Left lung (tissue), 4 donors: ENCODE measurements at regions not wholly inside any gene's neighbourhood (a gene's known extent, or its start where the extent isn't known, plus 50 kb on each side); places are given as distances from the start of the nearest gene placed in this dataset.

Experiments used
- ATAC-seq: fragments of 200-7000 bp; cut with Tn5 transposase; one replicate; pipeline ENCODE4 v1.9.1; 2020; ENCODE audit warnings: moderate library complexity
- DNase-seq, 4 donors: peaks; one replicate each; pipeline ENCODE4 v3.0.0-alpha.2; 2013 to 2020
- H3K27ac ChIP-seq, 2 donors: fragments of 200-600 bp; sonication (generic) in 1 of 2; one replicate each; pipeline versions ENCODE4 v1.5.0 to v1.8.0; 2020 to 2021
- H3K27me3 ChIP-seq, 2 donors: fragments of 200-600 bp; sonication (generic) in 1 of 2; one replicate each; pipeline versions ENCODE4 v1.5.0 to v1.8.0; 2020 to 2021
- H3K36me3 ChIP-seq, 2 donors: fragments of 200-600 bp; sonication (generic) in 1 of 2; one replicate each; pipeline versions ENCODE4 v1.5.0 to v1.8.0; 2020 to 2021
- H3K4me1 ChIP-seq, 2 donors: fragments of 200-600 bp; one replicate each; pipeline ENCODE4 v1.8.0; 2021
- H3K4me3 ChIP-seq, 2 donors: fragments of 200-600 bp; sonication (generic) in 1 of 2; one replicate each; pipeline versions ENCODE4 v1.5.0 to v1.8.0; 2020 to 2021; ENCODE audit warnings: mild to moderate bottlenecking in 1 of 2
- H3K9me3 ChIP-seq, 2 donors: fragments of 200-600 bp; sonication (generic) in 1 of 2; one replicate each; pipeline versions ENCODE4 v1.5.0 to v1.8.0; 2020 to 2021
- CTCF ChIP-seq, 2 donors: fragments of 200-600 bp; sonication (generic) in 1 of 2; IDR thresholded peaks; one replicate each; pipeline versions ENCODE4 v1.5.0 to v1.8.0; 2021; ENCODE audit warnings: antibody characterized with exemption in 2 of 2
- intact Hi-C, 2 donors: fragments of 100-400 bp; cut with DNase I; formaldehyde crosslinking; loops; one replicate each; pipeline versions ENCODE4 v1.11.2 to v1.14.2; 2022
- donor health status: DM: no; HTN: yes; CAD: no.
- donor health status: DM: no; HTN: no; CAD: no.

- DNase-seq (no peak), ATAC-seq (no peak)
- no peaks in the 10 kb centered on the region for H3K4me1 ChIP-seq
- no peak overlapping the region for H3K4me3 ChIP-seq
- intact Hi-C loops = no loop called here
- H3K27ac ChIP-seq = no peak overlapping the region
- H3K9me3 ChIP-seq = no peaks in the 10 kb centered on the region
- no peak for TF ChIP-seq CTCF (IDR thresholded peaks at IDR 0.05)
- H3K27me3 ChIP-seq = no peaks in the 10 kb centered on the region
- H3K36me3 ChIP-seq = no peaks in the 10 kb centered on the region
Observed at GRCh38 chr12:60252359-60253096, 656.7 kb downstream of the SLC16A7 start.

GRCh38 chr12:60255044-60255443 is 659.2 kb downstream of the SLC16A7 start:
- no peak for ATAC-seq
- no peaks in the 10 kb centered on the region for H3K4me1 ChIP-seq
- H3K4me3 ChIP-seq = no peak overlapping the region
- no peak for DNase-seq
- intact Hi-C loops = no loop called here
- H3K36me3 ChIP-seq = no peaks in the 10 kb centered on the region
- H3K27me3 ChIP-seq = no peaks in the 10 kb centered on the region
- H3K9me3 ChIP-seq = no peaks in the 10 kb centered on the region
- no peak overlapping the region for H3K27ac ChIP-seq
- no peak for TF ChIP-seq CTCF (IDR thresholded peaks at IDR 0.05)

DNA sequence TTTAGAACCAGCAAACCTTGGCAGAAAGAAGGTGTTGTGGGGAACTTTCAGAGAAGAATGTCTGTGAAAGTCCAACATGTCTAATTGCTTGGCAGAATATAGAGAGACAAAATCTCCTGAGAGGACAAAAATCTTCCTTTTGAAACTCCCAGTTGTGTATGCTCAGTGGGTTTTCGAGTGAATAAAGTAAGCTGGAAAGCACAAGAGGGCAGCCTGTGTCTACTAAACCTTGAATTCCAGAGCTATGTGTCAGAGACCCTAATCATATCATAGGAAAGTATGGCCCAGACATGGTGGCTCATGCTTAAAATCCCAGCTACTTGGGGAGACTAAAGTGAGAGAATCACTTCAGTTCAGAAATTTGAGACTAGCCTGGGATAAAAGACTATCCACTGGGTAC is 661.2 kb downstream of the SLC16A7 start:
- Histone ChIP-seq H3K27me3 (no peaks in the 10 kb centered on the region), H3K27ac (no peak overlapping the region), H3K9me3 (no peaks in the 10 kb centered on the region), H3K4me1 (no peaks in the 10 kb centered on the region), H3K36me3 (no peaks in the 10 kb centered on the region), H3K4me3 (no peak overlapping the region)
- intact Hi-C loops = no loop called here
- ATAC-seq (peak; percentile 93), DNase-seq (peak in 1 of 4 donors; percentile 5)
- TF ChIP-seq CTCF (IDR thresholded peaks at IDR 0.05) = no peak

DNA sequence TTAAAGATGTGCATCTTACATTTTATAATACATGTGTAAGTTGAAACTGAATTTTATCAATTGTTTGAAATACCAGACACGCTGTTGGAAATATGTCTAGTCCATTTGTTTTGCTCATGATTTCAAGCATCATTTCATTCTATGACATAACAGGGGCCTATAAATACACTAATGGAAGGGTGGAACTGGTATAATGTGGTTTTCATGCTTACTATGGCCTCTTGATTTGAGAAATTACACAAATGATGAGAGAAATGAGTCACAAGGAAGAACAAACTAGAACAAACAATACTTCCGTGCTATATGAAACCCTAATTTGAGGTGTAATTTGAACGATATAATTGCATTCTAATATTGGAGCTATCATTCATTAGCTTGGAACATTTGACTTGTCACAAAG is 663.4 kb downstream of the SLC16A7 start:
- ATAC-seq = no peak
- intact Hi-C loops = no loop called here
- no peak for TF ChIP-seq CTCF (IDR thresholded peaks at IDR 0.05)

DNA sequence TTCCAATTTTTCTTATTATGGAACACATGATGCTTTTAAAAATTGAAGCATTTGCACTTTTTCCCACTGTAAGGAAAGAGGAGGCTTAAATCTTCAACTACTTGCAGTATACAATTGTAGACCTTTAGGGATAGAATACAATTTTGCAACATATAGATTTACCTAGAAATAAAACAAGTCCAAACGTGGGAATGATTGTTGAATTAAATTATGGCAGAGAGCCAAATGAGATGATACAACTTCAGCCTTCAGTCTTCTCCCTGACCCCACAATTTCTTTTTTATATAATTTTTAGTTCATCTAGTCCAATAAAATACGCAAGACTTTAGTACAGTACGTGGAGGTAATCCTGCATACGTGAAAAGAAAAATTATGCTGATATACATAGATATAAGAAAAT is 666.5 kb downstream of the SLC16A7 start:
- Histone ChIP-seq H3K9me3 (no peaks in the 10 kb centered on the region), H3K4me1 (no peaks in the 10 kb centered on the region), H3K4me3 (no peak overlapping the region), H3K27ac (no peak overlapping the region), H3K36me3 (no peaks in the 10 kb centered on the region), H3K27me3 (no peaks in the 10 kb centered on the region)
- ATAC-seq = no peak
- intact Hi-C loops = no loop called here
- DNase-seq = no peak
- TF ChIP-seq CTCF (IDR thresholded peaks at IDR 0.05) = no peak

More for the DNA sequence above, 663.4 kb downstream of the SLC16A7 start:
- Histone ChIP-seq H3K4me3 (no peak overlapping the region), H3K4me1 (no peaks in the 10 kb centered on the region), H3K9me3 (no peaks in the 10 kb centered on the region), H3K36me3 (no peaks in the 10 kb centered on the region), H3K27ac (no peak overlapping the region), H3K27me3 (no peaks in the 10 kb centered on the region)
- DNase-seq = no peak
